ENCODE measurements at regions not wholly inside any gene's neighbourhood (a gene's known extent, or its start where the extent isn't known, plus 50 kb on each side); places are given as distances from the start of the nearest gene placed in this dataset.

- Histone ChIP-seq H3K27me3 (no peaks in the 10 kb centered on the region), H3K9me3 (no peaks in the 10 kb centered on the region), H3K27ac (no peak overlapping the region), H3K36me3 (no peaks in the 10 kb centered on the region), H3K4me1 (no peaks in the 10 kb centered on the region), H3K4me3 (no peak overlapping the region)
- DNase-seq = no peak
- intact Hi-C loops (cut with DNase I; ENCODE audit: low total_unique reads) = no loop called here
- TF ChIP-seq EP300 (IDR thresholded peaks at IDR 0.05; ENCODE audit: low read depth) = no peak
- TF ChIP-seq POLR2A (IDR thresholded peaks at IDR 0.05) = no peak
- 52 to 54% methylated on average over 2 of the region's 2 CpGs for WGBS, 2 donors (ENCODE audit: low coverage in 1 of 2)
- in situ Hi-C loops (cut with MboI; ENCODE audit: low pct_ligation_motif_present in 1 of 4, low pct_unique_long_range_greater_than_20kb in 1 of 4, low sequenced_read_pairs in 3 of 4) = no loop called here
These were observed 373.1 kb downstream of the GABRG1 start for GRCh38 chr4:45750721-45751120.

- in situ Hi-C loops (cut with MboI; ENCODE audit: low pct_ligation_motif_present in 1 of 4, low pct_unique_long_range_greater_than_20kb in 1 of 4, low sequenced_read_pairs in 3 of 4) = no loop called here
- peaks cover 2 to 3% of the 10 kb centered on the region in 2 donors for H3K9me3 ChIP-seq
- WGBS, 2 donors (ENCODE audit: low coverage in 1 of 2) = 77 to 79% methylated on average over 3 of the region's 3 CpGs
- H3K4me1 ChIP-seq = peaks cover 0 to 8% (median 4%) of the 10 kb centered on the region in 4 donors
- no peak overlapping the region for H3K27ac ChIP-seq
- intact Hi-C loops (cut with DNase I; ENCODE audit: low total_unique reads) = no loop called here
- no peaks in the 10 kb centered on the region for H3K27me3 ChIP-seq
- no peak for DNase-seq
- no peaks in the 10 kb centered on the region for H3K36me3 ChIP-seq
- no peak overlapping the region for H3K4me3 ChIP-seq
- TF ChIP-seq POLR2AphosphoS5 (IDR thresholded peaks at IDR 0.05) = no peak
These were observed 378.1 kb downstream of the GABRG1 start for GRCh38 chr4:45745741-45746140.

GRCh38 chr4:45741897-45742296, 382.0 kb downstream of the GABRG1 start:
- Histone ChIP-seq H3K9me3 (peaks cover 9 to 10% of the 10 kb centered on the region in 2 donors), H3K36me3 (no peaks in the 10 kb centered on the region), H3K27me3 (no peaks in the 10 kb centered on the region), H3K4me1 (peaks cover 0 to 8% (median 4%) of the 10 kb centered on the region in 4 donors), H3K4me3 (no peak overlapping the region), H3K27ac (no peak overlapping the region)
- in situ Hi-C loops (cut with MboI; ENCODE audit: low pct_ligation_motif_present in 1 of 4, low pct_unique_long_range_greater_than_20kb in 1 of 4, low sequenced_read_pairs in 3 of 4) = no loop called here
- WGBS, 2 donors (ENCODE audit: low coverage in 1 of 2) = 31% methylated on average over 1 of the region's 1 CpG; no CpG with 5 or more reads in 1 of the 2 donors
- intact Hi-C loops (cut with DNase I; ENCODE audit: low total_unique reads) = no loop called here
- no peak for DNase-seq
- TF ChIP-seq EP300 (IDR thresholded peaks at IDR 0.05; ENCODE audit: low read depth) = no peak
- peak in 4 of 5 experiments; percentile 18 to 40 (median 24) for TF ChIP-seq CTCF (IDR thresholded peaks at IDR 0.05)
- no peak for TF ChIP-seq POLR2AphosphoS5 (IDR thresholded peaks at IDR 0.05)
- TF ChIP-seq POLR2A (IDR thresholded peaks at IDR 0.05) = no peak

- Histone ChIP-seq H3K36me3 (no peaks in the 10 kb centered on the region), H3K4me1 (no peaks in the 10 kb centered on the region), H3K9me3 (no peaks in the 10 kb centered on the region), H3K27ac (no peak overlapping the region), H3K27me3 (no peaks in the 10 kb centered on the region), H3K4me3 (no peak overlapping the region)
- no peak for TF ChIP-seq POLR2AphosphoS5 (IDR thresholded peaks at IDR 0.05)
- no peak for TF ChIP-seq EP300 (IDR thresholded peaks at IDR 0.05; ENCODE audit: low read depth)
- TF ChIP-seq POLR2A (IDR thresholded peaks at IDR 0.05) = no peak
- TF ChIP-seq CTCF (IDR thresholded peaks at IDR 0.05) = no peak
- intact Hi-C loops (cut with DNase I; ENCODE audit: low total_unique reads) (no loop called here), in situ Hi-C loops (cut with MboI; ENCODE audit: low pct_ligation_motif_present in 1 of 4, low pct_unique_long_range_greater_than_20kb in 1 of 4, low sequenced_read_pairs in 3 of 4) (no loop called here)
- DNase-seq = no peak
- 71 to 77% methylated on average over 1 of the region's 1 CpG for WGBS, 2 donors (ENCODE audit: low coverage in 1 of 2)
These were observed 391.7 kb downstream of the GABRG1 start for GRCh38 chr4:45732161-45732560.

- no peak for DNase-seq
- TF ChIP-seq POLR2A (IDR thresholded peaks at IDR 0.05) (no peak), CTCF (IDR thresholded peaks at IDR 0.05) (no peak)
- no peaks in the 10 kb centered on the region for H3K9me3 ChIP-seq
- no peaks in the 10 kb centered on the region for H3K4me1 ChIP-seq
- 66% methylated on average over 3 of the region's 3 CpGs; no CpG with 5 or more reads in 1 of the 2 donors for WGBS, 2 donors (ENCODE audit: low coverage in 1 of 2)
- intact Hi-C loops (cut with DNase I; ENCODE audit: low total_unique reads) = no loop called here
- H3K27ac ChIP-seq = no peak overlapping the region
- in situ Hi-C loops (cut with MboI; ENCODE audit: low pct_ligation_motif_present in 1 of 4, low pct_unique_long_range_greater_than_20kb in 1 of 4, low sequenced_read_pairs in 3 of 4) = no loop called here
- no peaks in the 10 kb centered on the region for H3K27me3 ChIP-seq
- H3K36me3 ChIP-seq = no peaks in the 10 kb centered on the region
- no peak overlapping the region for H3K4me3 ChIP-seq
These were observed 407.8 kb downstream of the GABRG1 start for GRCh38 chr4:45716093-45716492.
